CD4-positive, alpha-beta T cell (primary cell): ENCODE measurements at regions not wholly inside any gene's neighbourhood (a gene's known extent, or its start where the extent isn't known, plus 50 kb on each side); places are given as distances from the start of the nearest gene placed in this dataset.

Experiments used
- ATAC-seq: fragments of 200-7000 bp; cut with Tn5 transposase; one replicate; pipeline ENCODE4 v1.10.0; 2022; ENCODE audit warnings: mild to moderate bottlenecking; ENCODE audit not compliant: poor library complexity
- CTCF ChIA-PET: fragments of 350-600 bp; sonication (Branson Sonifier 250); formaldehyde crosslinking; loops from one replicate; lab custom pipeline; 2021; ENCODE audit warnings: antibody characterized with exemption, inconsistent platforms; lab: Charles Lee
- POLR2A ChIA-PET: fragments of 350-600 bp; sonication (Branson Sonifier 250); formaldehyde crosslinking; loops from one replicate; lab custom pipeline; 2021; ENCODE audit warnings: antibody characterized with exemption, inconsistent platforms; lab: Charles Lee
- DNase-seq, 14 experiments: peaks; one replicate each; pipeline ENCODE4 v3.0.0-alpha.2; 2013 to 2020; ENCODE audit warnings: mixed read lengths in 2 of 14
- H3K27ac ChIP-seq, 2 donors: one replicate each; pipeline versions ENCODE4 v1.5.1 to v1.7.0; 2013; ENCODE audit warnings: low read length in 2 of 2, low read depth in 1 of 2, mild to moderate bottlenecking in 1 of 2
- H3K27me3 ChIP-seq, 2 experiments: 1 replicate in 1 of 2; 2 replicates in 1 of 2; pipeline versions ENCODE4 v1.6.1 to v1.7.0; 2013; ENCODE audit warnings: low read length in 2 of 2, control low read depth in 1 of 2, mild to moderate bottlenecking in 1 of 2, moderate library complexity in 1 of 2; ENCODE audit not compliant: insufficient read depth in 2 of 2, control insufficient read depth in 1 of 2
- H3K36me3 ChIP-seq: one replicate; pipeline ENCODE4 v1.6.1; 2013; ENCODE audit warnings: low read length, control low read depth; ENCODE audit not compliant: insufficient read depth
- H3K4me1 ChIP-seq: one replicate; pipeline ENCODE4 v1.6.1; 2013; ENCODE audit warnings: low read length, control low read depth; ENCODE audit not compliant: insufficient read depth
- H3K4me3 ChIP-seq: one replicate; pipeline ENCODE4 v1.5.1; 2013; ENCODE audit warnings: mild to moderate bottlenecking, low read length, moderate library complexity
- H3K9me3 ChIP-seq, 2 experiments: 1 replicate in 1 of 2; 2 replicates in 1 of 2; pipeline versions ENCODE4 v1.6.1 to v1.7.0; 2013; ENCODE audit warnings: low read length in 2 of 2, mild to moderate bottlenecking in 2 of 2, control low read depth in 1 of 2, moderate library complexity in 1 of 2; ENCODE audit not compliant: control insufficient read depth in 1 of 2, insufficient read depth in 1 of 2
- H3K27ac Mint-ChIP-seq: one replicate; pipeline ENCODE4 v1.8.0; 2020; ENCODE audit warnings: mixed read lengths
- H3K27me3 Mint-ChIP-seq: one replicate; pipeline ENCODE4 v1.8.0; 2021; ENCODE audit warnings: mixed read lengths
- H3K36me3 Mint-ChIP-seq: one replicate; pipeline ENCODE4 v1.8.0; 2021; ENCODE audit warnings: low read depth, mixed read lengths
- H3K4me1 Mint-ChIP-seq: one replicate; pipeline ENCODE4 v1.8.0; 2021; ENCODE audit warnings: low read depth, mixed read lengths
- H3K4me3 Mint-ChIP-seq: one replicate; pipeline ENCODE4 v1.8.0; 2020; ENCODE audit warnings: mild to moderate bottlenecking, mixed read lengths
- H3K9me3 Mint-ChIP-seq: one replicate; pipeline ENCODE4 v1.8.0; 2020; ENCODE audit warnings: mixed read lengths
- CTCF ChIP-seq: fragments of 200-600 bp; IDR thresholded peaks from one replicate; pipeline ENCODE4 v1.8.0; 2022; ENCODE audit warnings: antibody characterized with exemption, mild to moderate bottlenecking
- intact Hi-C, 2 experiments: fragments of 100-400 bp; cut with DNase I in 1 of 2; cut with micrococcal nuclease in 1 of 2; formaldehyde crosslinking; loops; one replicate each; pipeline versions ENCODE4 v1.15.1 to v1.9.0; 2023 to 2025; cut with DNase I, micrococcal nuclease

DNA sequence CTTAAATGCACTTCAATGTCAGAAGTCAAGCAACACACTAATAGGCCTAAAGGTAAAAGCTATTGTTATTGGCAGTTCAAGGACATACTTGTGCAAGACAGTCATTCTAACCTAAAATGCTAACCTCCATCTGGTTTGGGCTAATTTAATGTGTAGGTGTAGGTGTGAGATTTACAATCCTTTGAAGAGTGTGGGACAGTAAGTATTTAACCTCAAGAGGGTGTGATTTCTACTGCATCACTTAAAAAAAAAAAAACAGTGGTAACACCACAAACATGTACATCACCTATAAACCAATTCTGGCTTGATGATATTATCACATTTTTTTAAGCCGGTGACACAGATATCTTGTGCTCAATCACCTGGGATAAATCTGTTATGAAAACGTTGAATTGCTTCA, 127.5 kb upstream of the MEF2C start:
- ChIA-PET CTCF (no interaction called here), POLR2A (no interaction called here)
- H3K4me1 ChIP-seq = no peaks in the 10 kb centered on the region
- no peak overlapping the region for H3K4me3 ChIP-seq
- intact Hi-C loops = no loop called here
- no peaks in the 10 kb centered on the region for H3K27me3 Mint-ChIP-seq
- peaks cover 3% of the 10 kb centered on the region for H3K9me3 Mint-ChIP-seq
- ATAC-seq (no peak), DNase-seq (no peak)
- H3K36me3 Mint-ChIP-seq = no peaks in the 10 kb centered on the region
- TF ChIP-seq CTCF = no peak
- no peak overlapping the region for H3K27ac ChIP-seq
- no peaks in the 10 kb centered on the region for H3K9me3 ChIP-seq
- H3K27me3 ChIP-seq = no peaks in the 10 kb centered on the region
- H3K4me3 Mint-ChIP-seq = no peak overlapping the region
- H3K4me1 Mint-ChIP-seq = no peaks in the 10 kb centered on the region
- no peak overlapping the region for H3K27ac Mint-ChIP-seq
- H3K36me3 ChIP-seq = no peaks in the 10 kb centered on the region

GRCh38 chr5:89008291-89008690, 125.3 kb upstream of the MEF2C start:
- H3K4me1 Mint-ChIP-seq = no peaks in the 10 kb centered on the region
- POLR2A ChIA-PET = no interaction called here
- ATAC-seq = no peak
- H3K27ac Mint-ChIP-seq = no peak overlapping the region
- no peak overlapping the region for H3K4me3 ChIP-seq
- no peak for TF ChIP-seq CTCF
- peaks cover 6% of the 10 kb centered on the region for H3K9me3 Mint-ChIP-seq
- H3K4me1 ChIP-seq = no peaks in the 10 kb centered on the region
- H3K27ac ChIP-seq = no peak overlapping the region
- no peak overlapping the region for H3K4me3 Mint-ChIP-seq
- no peaks in the 10 kb centered on the region for H3K27me3 ChIP-seq
- DNase-seq = no peak
- no peaks in the 10 kb centered on the region for H3K36me3 Mint-ChIP-seq
- intact Hi-C loops = no loop called here
- peaks cover 0 to 8% of the 10 kb centered on the region in 2 experiments for H3K9me3 ChIP-seq
- CTCF ChIA-PET = no interaction called here
- no peaks in the 10 kb centered on the region for H3K27me3 Mint-ChIP-seq
- H3K36me3 ChIP-seq = no peaks in the 10 kb centered on the region

DNA sequence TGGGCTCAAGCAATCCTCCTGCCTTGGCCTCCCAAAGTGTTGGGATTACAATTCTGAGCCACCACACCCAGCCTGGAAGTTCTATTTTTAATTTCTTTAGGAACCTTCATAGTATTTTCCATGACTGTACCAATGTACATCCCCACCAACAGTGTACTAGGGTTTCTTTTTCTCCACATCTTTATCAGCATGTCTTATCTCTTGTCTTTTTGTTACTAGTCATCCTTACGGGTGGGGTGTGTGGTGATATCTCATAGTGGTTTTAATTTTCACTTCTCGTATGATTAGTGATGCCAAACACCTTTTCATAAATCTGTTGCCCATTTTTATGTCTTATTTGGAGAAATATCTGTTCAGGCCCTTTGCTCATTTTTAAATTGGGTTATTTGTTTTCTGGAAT, 123.0 kb upstream of the MEF2C start:
- Histone ChIP-seq H3K4me1 (no peaks in the 10 kb centered on the region), H3K36me3 (no peaks in the 10 kb centered on the region), H3K27me3 (no peaks in the 10 kb centered on the region), H3K4me3 (no peak overlapping the region), H3K27ac (no peak overlapping the region), H3K9me3 (peaks cover 0 to 8% of the 10 kb centered on the region in 2 experiments)
- ChIA-PET POLR2A (no interaction called here), CTCF (no interaction called here)
- intact Hi-C loops = no loop called here
- no peaks in the 10 kb centered on the region for H3K4me1 Mint-ChIP-seq
- no peak overlapping the region for H3K27ac Mint-ChIP-seq
- no peak for DNase-seq
- peaks cover 6% of the 10 kb centered on the region for H3K9me3 Mint-ChIP-seq
- H3K36me3 Mint-ChIP-seq = no peaks in the 10 kb centered on the region
- ATAC-seq = no peak
- H3K4me3 Mint-ChIP-seq = no peak overlapping the region
- no peak for TF ChIP-seq CTCF
- no peaks in the 10 kb centered on the region for H3K27me3 Mint-ChIP-seq
